ENCODE measurements at regions not wholly inside any gene's neighbourhood (a gene's known extent, or its start where the extent isn't known, plus 50 kb on each side); places are given as distances from the start of the nearest gene placed in this dataset.

GRCh38 chr4:19348746-19349145 is 903.0 kb upstream of the SLIT2 start:
- no peak for TF ChIP-seq POLR2A (IDR thresholded peaks at IDR 0.05; ENCODE audit: low read depth, low read length)
- TF ChIP-seq CTCF (IDR thresholded peaks at IDR 0.05; ENCODE audit: extremely low read depth in 1 of 2, insufficient read depth in 1 of 2, low read depth in 1 of 2, low read length in 2 of 2) = no peak
- no peak for TF ChIP-seq EZH2 (IDR thresholded peaks at IDR 0.05; ENCODE audit: borderline replicate concordance, low read depth, low read length, severe bottlenecking)
- TF ChIP-seq POLR2AphosphoS5 (IDR thresholded peaks at IDR 0.05; ENCODE audit: insufficient read depth, low read depth, low read length) = no peak
- no peak for TF ChIP-seq JUN (IDR thresholded peaks at IDR 0.05; ENCODE audit: borderline replicate concordance, insufficient read depth, insufficient read length, low read depth)
- TF ChIP-seq MAX (IDR thresholded peaks at IDR 0.05; ENCODE audit: insufficient read depth, insufficient read length) = no peak

Measured in endothelial cell of umbilical vein (primary cell).